HPDE6-E6E7 (cell line): ENCODE measurements at regions not wholly inside any gene's neighbourhood (a gene's known extent, or its start where the extent isn't known, plus 50 kb on each side); places are given as distances from the start of the nearest gene placed in this dataset.
A peak's percentile ranks its signal among the peaks of the same experiment; 100 is the strongest.

Experiments
- DNase-seq: peaks from one replicate; pipeline ENCODE4 v3.0.0; 2011; ENCODE audit warnings: missing footprints; ENCODE audit errors: extremely low spot score

GRCh38 chr13:99663908-99664307 lies 162.6 kb downstream of the TM9SF2 start:
- no peak for DNase-seq

DNA sequence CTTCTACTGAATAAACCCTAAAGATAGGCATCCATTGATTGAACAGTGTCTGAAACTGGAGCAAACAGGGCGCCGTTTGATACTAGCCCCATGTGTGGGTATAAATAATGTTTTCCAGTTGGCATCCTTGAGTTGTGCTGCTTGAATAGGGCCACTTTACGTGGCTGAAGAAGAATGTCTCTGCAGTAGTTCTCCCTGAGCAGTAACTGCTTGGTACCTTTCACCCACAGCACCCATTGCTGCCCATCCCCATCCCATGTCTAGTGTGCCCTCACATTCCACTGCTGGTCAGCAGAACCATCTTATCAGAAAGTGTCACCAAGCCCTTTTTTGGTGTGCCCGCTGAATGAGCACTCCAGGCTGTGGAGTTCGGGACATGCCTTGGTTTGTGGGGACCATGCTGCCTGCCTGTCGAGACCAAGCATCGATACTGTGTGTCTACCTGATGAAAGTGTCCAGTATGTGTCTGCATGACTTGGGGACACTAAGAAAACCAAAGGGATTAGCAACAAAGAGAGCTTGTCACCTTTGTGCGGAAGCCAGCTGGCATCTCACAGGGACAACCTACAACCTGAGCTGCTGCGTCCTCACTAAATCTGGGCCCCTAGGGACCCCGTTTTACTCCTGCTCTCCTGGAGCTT lies 162.0 kb downstream of the TM9SF2 start:
- no peak for DNase-seq

DNA sequence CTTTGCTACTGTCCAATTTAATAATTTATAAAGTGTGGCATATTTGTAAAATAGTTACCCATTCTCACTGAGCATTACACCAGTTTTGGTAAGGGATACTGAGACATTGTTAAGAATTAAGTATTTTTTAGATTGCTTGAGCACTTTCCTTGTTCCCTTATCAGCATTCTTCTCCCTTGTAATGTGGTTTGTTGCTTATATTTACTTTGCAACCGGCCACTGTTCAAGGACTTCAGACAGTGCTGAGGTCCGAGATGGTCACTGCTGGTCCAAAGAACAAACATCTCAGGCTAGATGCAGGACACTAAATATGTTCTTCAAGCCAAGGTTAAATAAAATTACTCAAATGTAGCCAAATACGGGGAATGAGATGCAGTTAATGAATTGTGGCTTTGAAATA lies 161.4 kb downstream of the TM9SF2 start:
- no peak for DNase-seq

DNA sequence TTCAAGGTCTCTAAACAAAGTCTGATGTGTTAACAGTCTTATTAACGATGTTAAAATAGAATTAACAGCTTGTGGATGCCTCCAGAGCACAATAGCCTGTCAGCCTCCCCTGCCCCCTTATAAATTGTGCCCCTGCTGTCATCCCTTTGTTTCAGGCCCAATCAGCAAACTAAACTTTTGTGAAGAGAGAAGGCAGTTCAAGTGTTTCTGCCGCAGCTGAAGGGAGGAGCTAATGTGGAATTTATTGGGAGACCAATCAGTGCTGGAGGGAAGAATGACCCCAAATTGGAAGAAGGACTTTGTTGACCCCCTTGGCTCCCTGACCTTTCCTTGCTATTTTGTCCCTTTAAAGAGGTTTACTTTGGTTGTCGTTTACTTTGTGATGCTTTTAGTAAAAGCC lies 160.5 kb downstream of the TM9SF2 start:
- no peak for DNase-seq

- DNase-seq, result no peak
These were observed 158.7 kb downstream of the TM9SF2 start for GRCh38 chr13:99659866-99660554.

- no peak for DNase-seq
These were observed 158.0 kb downstream of the TM9SF2 start for GRCh38 chr13:99659226-99659625.

GRCh38 chr13:99658261-99658991 lies 157.2 kb downstream of the TM9SF2 start:
- no peak for DNase-seq

DNA sequence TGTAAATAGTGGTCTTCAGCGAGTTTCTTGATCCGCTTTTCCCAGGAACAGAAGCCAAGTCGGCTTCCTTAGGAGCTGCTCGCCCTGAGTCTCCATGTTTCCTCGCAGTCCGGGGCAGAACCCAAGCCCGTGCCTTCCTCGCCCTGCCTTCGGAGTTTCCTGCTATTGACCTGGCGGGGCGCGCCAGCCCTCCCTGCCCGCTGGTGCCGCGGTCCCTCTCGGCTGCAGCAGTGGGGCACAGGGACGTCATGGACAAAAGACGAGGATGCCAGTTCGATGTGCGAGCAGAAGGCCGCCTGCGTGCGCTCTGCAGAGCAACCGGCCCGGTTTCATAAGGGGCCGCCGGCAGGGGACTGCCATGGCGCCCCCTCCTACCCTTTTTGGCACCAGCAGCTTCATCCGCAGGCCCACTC lies 156.6 kb downstream of the TM9SF2 start:
- no peak for DNase-seq

DNA sequence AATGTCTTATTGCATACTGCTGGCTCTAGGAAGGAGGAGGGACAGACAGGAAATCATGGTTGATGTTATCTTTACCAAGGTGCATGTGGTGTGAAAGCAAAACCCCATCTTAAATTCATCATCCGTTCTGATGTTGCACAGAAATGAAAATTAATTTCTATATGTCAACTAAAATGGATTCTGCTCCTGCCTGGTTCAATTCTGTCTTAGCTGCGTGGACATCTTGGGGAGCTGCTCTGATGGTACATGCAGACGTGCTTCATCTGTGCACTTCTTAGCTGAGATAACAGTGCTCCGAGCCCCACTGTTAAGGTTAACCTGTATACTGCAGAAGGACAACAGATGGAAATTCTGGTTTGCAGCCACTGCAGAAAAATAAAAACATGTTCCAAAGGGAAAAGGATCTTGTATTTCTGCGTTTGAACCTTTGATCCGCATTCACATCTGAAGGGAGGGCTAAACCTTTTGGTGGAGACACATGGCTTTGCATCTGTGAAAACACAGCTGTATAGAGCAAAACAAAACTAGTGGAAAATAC lies 155.6 kb downstream of the TM9SF2 start:
- DNase-seq, result no peak

GRCh38 chr13:99656092-99656745 lies 154.9 kb downstream of the TM9SF2 start:
- DNase-seq, result peak; percentile 52

DNA sequence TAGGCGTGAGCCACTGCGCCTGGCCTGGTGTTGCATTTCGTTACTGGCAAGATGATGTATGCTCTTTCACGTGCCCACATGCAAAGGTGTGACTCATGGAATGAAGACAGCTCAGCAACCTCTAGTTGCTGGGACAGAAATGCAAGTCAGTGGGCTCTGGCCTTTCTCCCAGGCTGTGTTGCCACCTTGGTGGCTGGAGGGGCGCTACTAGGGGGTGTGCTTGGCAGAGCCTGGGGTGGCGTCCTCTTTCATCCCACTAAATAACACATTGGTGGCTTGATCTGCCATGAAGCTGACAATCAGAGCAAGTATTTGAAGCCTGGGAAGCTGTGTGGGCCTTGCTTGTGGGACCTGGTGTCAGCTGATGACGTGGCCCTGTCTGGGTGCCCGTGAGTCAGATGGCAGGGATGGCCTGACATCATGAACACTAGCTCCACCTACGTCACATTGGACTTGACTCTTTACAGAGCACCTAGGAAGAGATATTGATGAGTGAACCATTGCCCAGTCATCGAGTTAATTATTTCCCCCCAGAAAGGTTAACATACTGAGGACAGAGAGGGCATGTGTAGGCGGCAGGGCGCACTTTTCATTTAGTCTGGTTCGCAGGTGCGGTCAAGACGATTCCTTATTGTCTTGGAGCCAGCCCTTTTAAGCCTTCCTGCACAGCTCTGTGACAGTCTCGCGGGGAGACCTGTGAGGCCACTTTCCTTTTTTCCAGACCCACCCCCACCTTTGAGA lies 154.2 kb downstream of the TM9SF2 start:
- peak; percentile 96 for DNase-seq

DNA sequence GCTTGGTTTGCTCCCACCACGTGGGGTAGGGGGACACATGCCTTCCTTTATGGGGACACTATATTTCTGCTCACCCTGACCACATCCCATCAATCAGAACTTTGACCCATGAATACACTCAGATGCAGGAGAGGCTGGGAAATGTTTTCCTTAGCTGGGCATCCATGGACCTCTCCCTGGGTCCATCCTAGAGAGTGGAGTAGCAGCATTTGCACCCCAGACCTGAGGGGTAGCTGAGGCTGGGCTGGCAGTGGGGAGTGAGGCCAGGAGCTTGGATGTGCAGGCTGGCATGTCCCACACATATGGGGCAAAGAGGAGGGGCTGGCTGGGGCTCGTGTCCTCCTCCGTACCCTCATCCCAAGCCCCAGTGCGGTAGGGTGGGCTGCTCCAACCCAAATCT lies 152.8 kb downstream of the TM9SF2 start:
- no peak for DNase-seq

- no peak for DNase-seq
These were observed 152.3 kb downstream of the TM9SF2 start for GRCh38 chr13:99653526-99653925.

DNA sequence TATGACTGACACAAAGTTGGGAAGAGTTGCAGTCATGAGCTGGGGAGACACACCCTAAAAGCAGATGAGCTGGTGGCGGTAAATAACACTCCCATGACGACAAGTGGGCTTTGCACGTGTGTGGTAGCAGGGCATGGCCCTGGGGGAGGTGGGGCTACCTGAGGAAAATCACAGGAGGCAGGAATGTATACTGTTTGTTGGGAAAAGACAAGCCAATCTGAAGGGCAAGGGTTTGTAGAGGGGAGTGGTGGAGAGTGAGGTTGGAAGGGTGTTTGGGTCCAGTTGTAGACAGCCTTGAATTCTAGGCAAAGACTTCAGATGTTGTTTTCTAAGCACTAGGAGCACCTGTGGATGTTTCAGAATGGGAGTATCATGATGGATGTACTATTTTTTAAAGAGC lies 151.6 kb downstream of the TM9SF2 start:
- no peak for DNase-seq

DNA sequence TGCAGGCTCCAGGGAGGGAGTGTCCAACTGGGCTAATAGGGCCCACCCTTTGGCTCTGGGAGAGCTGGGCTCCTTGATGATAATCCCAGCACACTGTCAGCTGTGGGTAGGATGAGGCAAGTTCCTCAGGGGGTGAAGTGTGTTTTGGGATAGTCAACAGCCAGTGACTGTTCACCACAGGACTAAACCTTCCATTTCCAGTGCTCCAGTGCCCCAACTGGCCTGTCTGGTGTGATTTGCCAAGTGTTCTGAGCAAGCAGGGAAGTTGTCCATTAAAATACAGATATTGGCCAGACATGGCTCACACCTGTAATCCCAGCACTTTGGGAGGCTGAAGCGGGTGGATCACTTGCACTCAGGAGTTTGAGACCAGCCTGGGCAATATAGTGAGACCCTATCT lies 150.9 kb downstream of the TM9SF2 start:
- DNase-seq, result no peak

DNA sequence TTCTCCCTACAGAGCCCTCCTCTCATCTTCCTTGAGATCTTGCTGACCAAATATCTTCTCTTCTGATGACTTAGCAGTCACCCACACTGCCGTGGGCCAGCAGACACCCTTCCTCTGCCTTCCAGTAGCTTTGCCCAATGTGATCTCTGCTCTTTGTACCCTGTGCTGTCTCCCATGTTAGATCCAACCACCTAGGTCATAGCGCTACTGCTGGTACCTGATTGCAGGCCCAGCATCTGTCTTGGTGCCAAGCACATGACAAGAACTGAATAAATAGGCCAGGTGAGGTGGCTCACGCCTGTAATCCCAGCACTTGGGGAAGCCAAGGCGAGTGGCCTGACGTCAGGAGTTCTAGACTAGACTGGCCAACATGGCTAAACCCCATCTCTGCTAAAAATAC lies 149.7 kb downstream of the TM9SF2 start:
- no peak for DNase-seq

DNA sequence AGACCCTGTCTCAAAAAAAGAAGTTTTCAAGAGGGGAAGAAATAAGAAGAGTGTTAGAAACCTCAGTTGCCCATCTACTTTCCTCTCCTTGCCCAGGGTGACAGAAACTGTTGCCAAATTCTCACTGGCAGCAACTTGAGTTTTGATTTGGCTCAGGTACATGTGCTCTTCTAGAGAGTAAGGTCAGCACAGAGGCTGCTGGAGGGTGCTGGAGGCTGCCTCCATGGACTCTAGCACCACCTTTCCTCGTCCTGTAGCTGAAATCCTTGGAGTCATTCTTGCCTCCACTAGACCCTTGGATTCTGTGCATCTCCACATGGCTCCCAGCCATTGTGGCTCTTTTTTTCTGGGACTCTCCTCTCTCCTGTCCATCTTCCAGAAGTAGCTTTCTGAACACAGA lies 149.1 kb downstream of the TM9SF2 start:
- no peak for DNase-seq

DNA sequence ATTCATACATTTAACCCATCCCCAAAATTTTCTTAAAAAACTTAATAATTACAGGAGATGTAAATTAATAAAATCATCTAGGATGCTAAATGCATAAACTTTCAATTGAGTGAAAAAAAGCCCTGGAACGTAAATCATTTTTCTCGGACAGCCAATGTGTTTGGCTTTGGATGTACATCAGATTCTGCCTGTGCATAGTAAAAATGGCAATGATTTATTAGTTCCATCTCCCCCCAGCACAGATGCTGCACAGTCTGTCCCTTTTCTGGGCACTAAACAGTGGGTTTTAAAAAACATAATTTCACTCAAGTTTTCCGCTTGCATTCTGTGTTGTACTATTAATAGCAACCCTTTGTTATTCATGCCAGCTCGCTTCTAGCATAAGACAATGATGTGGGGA lies 147.7 kb downstream of the TM9SF2 start:
- DNase-seq, result no peak

DNA sequence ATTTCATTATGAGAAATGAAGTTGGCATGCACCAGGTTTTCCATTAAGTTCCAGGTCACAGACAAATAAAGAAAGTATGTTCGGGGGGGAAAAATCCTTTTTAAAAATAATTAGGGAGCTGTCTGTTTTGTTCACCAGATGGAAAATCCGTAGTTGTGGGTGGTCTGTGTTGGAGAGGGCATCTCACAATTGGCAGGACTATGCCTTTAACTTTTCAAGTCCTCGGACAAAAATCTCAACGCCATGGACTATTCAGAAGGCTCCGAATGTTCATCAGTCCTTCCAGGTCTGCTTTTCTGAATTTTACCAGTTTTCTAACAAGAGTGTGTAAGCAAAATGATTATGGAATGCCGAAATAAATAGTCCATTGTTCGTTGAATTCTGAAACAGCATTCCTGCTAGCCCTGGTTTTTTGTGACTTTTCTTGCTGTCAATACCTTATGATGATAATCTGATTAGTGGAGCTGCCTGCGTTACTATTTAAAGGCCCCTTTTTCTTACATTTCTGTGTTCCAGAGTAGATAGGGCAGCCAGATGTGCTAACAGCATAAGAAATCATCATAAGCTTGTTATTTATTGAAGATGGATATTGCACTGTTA lies 146.9 kb downstream of the TM9SF2 start:
- DNase-seq, result no peak

- no peak for DNase-seq
These were observed 146.3 kb downstream of the TM9SF2 start for GRCh38 chr13:99647596-99647985.
